Erythroblast (primary cell): ENCODE measurements at regions not wholly inside any gene's neighbourhood (a gene's known extent, or its start where the extent isn't known, plus 50 kb on each side); places are given as distances from the start of the nearest gene placed in this dataset.

Experiments used
- DNase-seq, 2 experiments: peaks; one replicate each; lab custom pipeline; 2025; lab: John Stamatoyannopoulos, UW
- GATA1 ChIP-seq: IDR thresholded peaks from 2 replicates; pipeline ENCODE4 v1.6.1; 2011; ENCODE audit warnings: low read depth, mild to moderate bottlenecking, control low read depth, low read length, moderate library complexity
- POLR2A ChIP-seq: IDR thresholded peaks from 2 replicates; pipeline ENCODE4 v1.6.1; 2011; ENCODE audit warnings: mild to moderate bottlenecking, low read length

GRCh38 chr10:89909752-89910151 is 208.4 kb downstream of the KIF20B start:
- no peak for DNase-seq
- TF ChIP-seq GATA1 (no peak), POLR2A (no peak)

- no peak for DNase-seq
- no peak for TF ChIP-seq POLR2A
- no peak for TF ChIP-seq GATA1
These were observed 213.6 kb downstream of the KIF20B start for GRCh38 chr10:89915021-89915420.

GRCh38 chr10:89915968-89916367 is 214.6 kb downstream of the KIF20B start:
- no peak for DNase-seq
- no peak for TF ChIP-seq GATA1
- no peak for TF ChIP-seq POLR2A

- no peak for TF ChIP-seq GATA1
- TF ChIP-seq POLR2A, result no peak
- no peak for DNase-seq
These were observed 215.3 kb downstream of the KIF20B start for GRCh38 chr10:89916468-89917215.

- no peak for TF ChIP-seq GATA1
- no peak for TF ChIP-seq POLR2A
These were observed 220.0 kb downstream of the KIF20B start for GRCh38 chr10:89921403-89921802.

GRCh38 chr10:89923661-89924060 is 222.3 kb downstream of the KIF20B start:
- no peak for DNase-seq
- TF ChIP-seq POLR2A, result no peak
- no peak for TF ChIP-seq GATA1

More at GRCh38 chr10:89921403-89921802, 220.0 kb downstream of the KIF20B start:
- no peak for DNase-seq

- no peak for DNase-seq
- no peak for TF ChIP-seq POLR2A
- no peak for TF ChIP-seq GATA1
These were observed 222.9 kb downstream of the KIF20B start for GRCh38 chr10:89924261-89924660.

GRCh38 chr10:89926736-89927135 is 225.3 kb downstream of the KIF20B start:
- no peak for DNase-seq
- TF ChIP-seq GATA1 (no peak), POLR2A (no peak)

- no peak for DNase-seq
- TF ChIP-seq POLR2A (no peak), GATA1 (no peak)
These were observed 228.1 kb downstream of the KIF20B start for GRCh38 chr10:89929282-89930026.

GRCh38 chr10:89937494-89937893 is 236.1 kb downstream of the KIF20B start:
- TF ChIP-seq POLR2A (no peak), GATA1 (no peak)
- DNase-seq, result no peak

- DNase-seq, result no peak
- TF ChIP-seq GATA1 (no peak), POLR2A (no peak)
These were observed 238.7 kb downstream of the KIF20B start for GRCh38 chr10:89940076-89940475.

- TF ChIP-seq POLR2A, result no peak
- TF ChIP-seq GATA1, result no peak
These were observed 240.8 kb downstream of the KIF20B start for GRCh38 chr10:89942217-89942616.

GRCh38 chr10:89944138-89944537 is 242.7 kb downstream of the KIF20B start:
- no peak for TF ChIP-seq GATA1
- no peak for TF ChIP-seq POLR2A
- DNase-seq, result no peak

More at GRCh38 chr10:89942217-89942616, 240.8 kb downstream of the KIF20B start:
- DNase-seq, result no peak

GRCh38 chr10:89946106-89946505 is 244.7 kb downstream of the KIF20B start:
- DNase-seq, result no peak
- TF ChIP-seq GATA1 (no peak), POLR2A (no peak)
